HepG2 (cell line): ENCODE measurements at regions not wholly inside any gene's neighbourhood (a gene's known extent, or its start where the extent isn't known, plus 50 kb on each side); places are given as distances from the start of the nearest gene placed in this dataset.

Source experiments
- ATAC-seq: fragments of 200-7000 bp; cut with Tn5 transposase; 3 replicates; pipeline ENCODE4 v1.9.1; 2020; ENCODE audit warnings: mild to moderate bottlenecking, moderate library complexity
- BruUV-seq: library from RNA; stranded (reverse); fragments of 400-500 nt; replicated peaks from 2 replicates; lab custom pipeline; 2021; lab: Mats Ljungman, UMichigan
- CTCF ChIA-PET: fragments of 300-600 bp; formaldehyde crosslinking; extraction: SDS; loops from one replicate; lab custom pipeline; 2021; ENCODE audit warnings: low total read pairs, inconsistent platforms, low intra/inter-chr PET ratio; lab: Yijun Ruan, JAX
- POLR2A ChIA-PET: fragments of 350-600 bp; sonication (Branson Sonifier 250); formaldehyde crosslinking; loops from one replicate; lab custom pipeline; 2020; ENCODE audit warnings: antibody characterized with exemption, inconsistent platforms; lab: Yijun Ruan, JAX
- DNase-seq: peaks from one replicate; pipeline ENCODE4 v3.0.0-alpha.2; 2015; ENCODE audit warnings: low spot score
- FAIRE-seq: peaks from 3 replicates; lab custom pipeline; 2011; peaks lifted over from hg19 to GRCh38; lab: Jason Lieb, UNC
- H2AFZ ChIP-seq: one replicate; pipeline ENCODE4 v1.6.1; 2011; ENCODE audit warnings: low read length, inconsistent platforms
- H3K27ac ChIP-seq: fragments of 300-600 bp; 3 replicates; pipeline ENCODE4 v1.8.0; 2011; ENCODE audit warnings: mixed run types, mild to moderate bottlenecking, mixed read lengths, low read length, inconsistent platforms; ENCODE audit not compliant: insufficient read depth; ENCODE audit errors: extremely low read length
- H3K27me3 ChIP-seq, 2 experiments: fragments of 200-600 bp in 1 of 2; 2 replicates in 1 of 2; 3 replicates in 1 of 2; pipeline versions ENCODE4 v1.6.0 to v1.8.0; 2011; ENCODE audit warnings: low read length in 2 of 2, mild to moderate bottlenecking in 2 of 2, moderate library complexity in 2 of 2, inconsistent platforms in 1 of 2; ENCODE audit not compliant: insufficient read depth in 2 of 2, control insufficient read depth in 1 of 2
- H3K36me3 ChIP-seq, 2 experiments: fragments of 200-600 bp in 1 of 2; replicated peaks in 1 of 2; 2 replicates in 1 of 2; 3 replicates in 1 of 2; pipeline versions ENCODE4 v1.5.1 to v1.8.0; 2011; ENCODE audit warnings: low read length in 2 of 2, inconsistent platforms in 1 of 2; ENCODE audit not compliant: insufficient read depth in 2 of 2, control insufficient read depth in 1 of 2
- H3K4me1 ChIP-seq: 2 replicates; pipeline ENCODE4 v1.5.1; 2012; ENCODE audit warnings: low read length, inconsistent platforms; ENCODE audit not compliant: insufficient read depth
- H3K4me2 ChIP-seq: 2 replicates; pipeline ENCODE4 v1.6.0; 2011; ENCODE audit warnings: low read depth, low read length, inconsistent platforms
- H3K4me3 ChIP-seq, 3 experiments: fragments of 200-600 bp in 1 of 3; sonication (generic), shearing (Covaris generic) in 1 of 3; replicated peaks in 1 of 3; 2 replicates each; pipeline ENCODE4 v1.5.1; 2011 to 2016; ENCODE audit warnings: low read length in 3 of 3, inconsistent platforms in 2 of 3, low read depth in 2 of 3, mild to moderate bottlenecking in 2 of 3, control low read depth in 1 of 3, mixed read lengths in 1 of 3; ENCODE audit not compliant: insufficient read depth in 1 of 3
- H3K79me2 ChIP-seq: one replicate; pipeline ENCODE4 v1.6.1; 2011; ENCODE audit warnings: low read length, inconsistent platforms; ENCODE audit not compliant: insufficient read depth
- H3K9ac ChIP-seq: 2 replicates; pipeline ENCODE4 v1.6.0; 2011; ENCODE audit warnings: mild to moderate bottlenecking, low read depth, low read length, inconsistent platforms; ENCODE audit not compliant: insufficient read depth
- H3K9me3 ChIP-seq: 2 replicates; pipeline ENCODE4 v1.5.1; 2012; ENCODE audit warnings: mild to moderate bottlenecking, low read length
- H4K20me1 ChIP-seq: 2 replicates; pipeline ENCODE4 v1.6.0; 2011; ENCODE audit warnings: inconsistent platforms, mild to moderate bottlenecking, low read length, moderate library complexity; ENCODE audit not compliant: insufficient read depth
- FOXO1 ChIP-seq: sonication (generic); formaldehyde crosslinking; IDR thresholded peaks from 2 replicates; pipeline ENCODE4 v1.4.0; 2020; ENCODE audit warnings: missing genetic modification reagents
- MXD4 ChIP-seq: IDR thresholded peaks from 2 replicates; pipeline ENCODE4 v1.6.1; 2016; ENCODE audit warnings: mild to moderate bottlenecking, missing biosample characterization, missing genetic modification reagents
- MXI1 ChIP-seq: IDR thresholded peaks from 3 replicates; pipeline ENCODE4 v1.6.1; 2012; ENCODE audit warnings: low read depth, low read length, inconsistent platforms, borderline replicate concordance
- PRDM4 ChIP-seq: sonication (generic); formaldehyde crosslinking; IDR thresholded peaks from 2 replicates; pipeline ENCODE4 v1.9.0; 2021; ENCODE audit warnings: missing genetic modification reagents, borderline replicate concordance
- XBP1 ChIP-seq: sonication (generic); formaldehyde crosslinking; IDR thresholded peaks from 2 replicates; pipeline ENCODE4 v1.5.0; 2020; ENCODE audit warnings: missing genetic modification reagents
- ZBTB8A ChIP-seq: sonication (generic); formaldehyde crosslinking; IDR thresholded peaks from 2 replicates; pipeline ENCODE4 v1.4.0; 2020; ENCODE audit warnings: mild to moderate bottlenecking, low read depth, missing genetic modification reagents, borderline replicate concordance
- ZC3H4 ChIP-seq: sonication (generic); formaldehyde crosslinking; IDR thresholded peaks from 2 replicates; pipeline ENCODE4 v1.4.0; 2020; ENCODE audit warnings: missing genetic modification reagents, borderline replicate concordance
- ZNF44 ChIP-seq: sonication (generic); formaldehyde crosslinking; IDR thresholded peaks from 2 replicates; pipeline ENCODE4 v1.5.1; 2020; ENCODE audit warnings: mild to moderate bottlenecking, missing genetic modification reagents
- ZNF563 ChIP-seq: sonication (generic); formaldehyde crosslinking; IDR thresholded peaks from 2 replicates; pipeline ENCODE4 v1.8.0; 2022; ENCODE audit warnings: mild to moderate bottlenecking, moderate library complexity, missing genetic modification reagents
- ZSCAN30 ChIP-seq: sonication (generic); formaldehyde crosslinking; IDR thresholded peaks from 2 replicates; pipeline ENCODE4 v1.5.0; 2020; ENCODE audit warnings: mild to moderate bottlenecking, missing genetic modification reagents
- WGBS: methylation state at CpG from one replicate; pipeline ENCODE4 v1.1.6; 2017; ENCODE audit warnings: low lambda C conversion rate; 5-methylcytosine and 5-hydroxymethylcytosine counted together
- in situ Hi-C: cut with HindIII; loops from 2 replicates; pipeline ENCODE4 v1.10.0; 2017; ENCODE audit warnings: low pct_unique_long_range_greater_than_20kb; ENCODE audit not compliant: extremely low pct_ligation_motif_present
- intact Hi-C: fragments of 100-400 bp; cut with micrococcal nuclease; formaldehyde crosslinking; loops from one replicate; pipeline ENCODE4 v1.10.0; 2022; ENCODE audit not compliant: unreplicated experiment
- TF ChIP-seq, protein P1 (sequence below): sonication (generic); formaldehyde crosslinking; IDR thresholded peaks from 2 replicates; pipeline ENCODE4 v1.5.0; 2020; ENCODE audit warnings: mild to moderate bottlenecking, low read depth, missing genetic modification reagents, borderline replicate concordance
- TF ChIP-seq, protein P2 (sequence below): sonication (generic); formaldehyde crosslinking; IDR thresholded peaks from 2 replicates; pipeline ENCODE4 v1.4.0; 2020; ENCODE audit warnings: missing genetic modification reagents

GRCh38 chr18:76137216-76137615 lies 357.8 kb downstream of the ZNF516 start:
- ChIA-PET POLR2A (no interaction called here), CTCF (no interaction called here)
- H2AFZ ChIP-seq, result no peak overlapping the region
- no peaks in the 10 kb centered on the region for H3K4me1 ChIP-seq
- H3K36me3 ChIP-seq, result no peaks in the 10 kb centered on the region
- TF ChIP-seq, protein P1, sequence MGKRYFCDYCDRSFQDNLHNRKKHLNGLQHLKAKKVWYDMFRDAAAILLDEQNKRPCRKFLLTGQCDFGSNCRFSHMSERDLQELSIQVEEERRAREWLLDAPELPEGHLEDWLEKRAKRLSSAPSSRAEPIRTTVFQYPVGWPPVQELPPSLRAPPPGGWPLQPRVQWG (CRISPR knock-in tag), result no peak
- TF ChIP-seq, protein P2, sequence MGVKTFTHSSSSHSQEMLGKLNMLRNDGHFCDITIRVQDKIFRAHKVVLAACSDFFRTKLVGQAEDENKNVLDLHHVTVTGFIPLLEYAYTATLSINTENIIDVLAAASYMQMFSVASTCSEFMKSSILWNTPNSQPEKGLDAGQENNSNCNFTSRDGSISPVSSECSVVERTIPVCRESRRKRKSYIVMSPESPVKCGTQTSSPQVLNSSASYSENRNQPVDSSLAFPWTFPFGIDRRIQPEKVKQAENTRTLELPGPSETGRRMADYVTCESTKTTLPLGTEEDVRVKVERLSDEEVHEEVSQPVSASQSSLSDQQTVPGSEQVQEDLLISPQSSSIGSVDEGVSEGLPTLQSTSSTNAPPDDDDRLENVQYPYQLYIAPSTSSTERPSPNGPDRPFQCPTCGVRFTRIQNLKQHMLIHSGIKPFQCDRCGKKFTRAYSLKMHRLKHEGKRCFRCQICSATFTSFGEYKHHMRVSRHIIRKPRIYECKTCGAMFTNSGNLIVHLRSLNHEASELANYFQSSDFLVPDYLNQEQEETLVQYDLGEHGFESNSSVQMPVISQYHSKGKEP, result no peak
- no peak for TF ChIP-seq MXI1
- no peak for TF ChIP-seq ZSCAN30 (CRISPR knock-in tag)
- TF ChIP-seq ZBTB8A (CRISPR knock-in tag), result no peak
- no peak for TF ChIP-seq ZNF563 (CRISPR knock-in tag)
- no peak for TF ChIP-seq MXD4 (CRISPR knock-in tag)
- no peak for TF ChIP-seq ZNF44 (CRISPR knock-in tag)
- TF ChIP-seq FOXO1 (CRISPR knock-in tag), result no peak
- no peak for TF ChIP-seq XBP1
- no peak for TF ChIP-seq ZC3H4
- no peak for TF ChIP-seq PRDM4 (CRISPR knock-in tag)
- ATAC-seq, result no peak
- H3K79me2 ChIP-seq, result no peaks in the 10 kb centered on the region
- in situ Hi-C loops, result no loop called here
- no peak overlapping the region for H3K4me2 ChIP-seq
- no peaks in the 10 kb centered on the region for H4K20me1 ChIP-seq
- H3K9ac ChIP-seq, result no peak overlapping the region
- no peak for FAIRE-seq
- BruUV-seq, result no TSS peak
- intact Hi-C loops, result no loop called here
- WGBS, result 5% methylated on average over 6 of the region's 6 CpGs
- H3K9me3 ChIP-seq, result no peaks in the 10 kb centered on the region
- no peak overlapping the region for H3K4me3 ChIP-seq
- peaks cover 0 to 5% of the 10 kb centered on the region in 2 experiments; a peak in 2 of 5 replicates for H3K27me3 ChIP-seq
- no peak overlapping the region for H3K27ac ChIP-seq
- DNase-seq, result no peak
